ENCODE measurements at regions not wholly inside any gene's neighbourhood (a gene's known extent, or its start where the extent isn't known, plus 50 kb on each side); places are given as distances from the start of the nearest gene placed in this dataset.

DNA sequence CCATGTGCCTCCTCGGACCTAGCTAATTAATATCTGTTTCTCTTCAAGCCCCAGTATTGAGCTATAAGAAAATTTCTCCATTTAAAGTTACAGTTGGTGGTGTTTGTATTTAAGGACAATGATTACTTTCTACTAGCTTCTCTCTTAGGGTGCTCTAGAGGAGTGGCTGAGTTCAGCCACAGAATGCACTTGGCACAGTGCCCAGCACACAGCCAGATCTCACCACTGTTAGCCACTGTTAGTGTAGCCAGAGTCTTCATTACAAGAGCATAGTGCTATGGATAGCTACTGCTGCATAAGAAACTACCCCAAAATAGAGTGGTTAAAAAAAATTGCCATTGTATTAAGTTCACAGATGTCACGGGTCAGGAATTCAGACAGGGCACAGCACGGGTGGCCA is 421.3 kb downstream of the BCOR start:
- Histone ChIP-seq H3K36me3 (ENCODE audit: control insufficient read depth, low read length) (no peaks in the 10 kb centered on the region), H3K9me2 (replicated peaks; ENCODE audit: control insufficient read depth, low read length) (no peaks in the 10 kb centered on the region), H3F3A (ENCODE audit: control insufficient read depth, insufficient read depth) (no peaks in the 10 kb centered on the region), H3K79me2 (ENCODE audit: control insufficient read depth, low read length) (no peaks in the 10 kb centered on the region), H3K27me3 (ENCODE audit: control insufficient read depth, low read length) (no peaks in the 10 kb centered on the region), H3K4me1 (ENCODE audit: control insufficient read depth, low read length) (no peaks in the 10 kb centered on the region), H3K27ac (ENCODE audit: low read depth, low read length) (no peak overlapping the region), H4K20me1 (ENCODE audit: control insufficient read depth, insufficient read depth, low read depth, low read length) (no peaks in the 10 kb centered on the region), H3K4me3 (ENCODE audit: low read length) (no peak overlapping the region), H3K4me2 (ENCODE audit: low read length) (no peak overlapping the region), H3K9me3 (ENCODE audit: control insufficient read depth, insufficient read depth, low read length) (no peaks in the 10 kb centered on the region)
- TF ChIP-seq EZH2phosphoT487 (IDR thresholded peaks at IDR 0.05; ENCODE audit: borderline replicate concordance, low read length) = no peak
- TF ChIP-seq, protein P1, sequence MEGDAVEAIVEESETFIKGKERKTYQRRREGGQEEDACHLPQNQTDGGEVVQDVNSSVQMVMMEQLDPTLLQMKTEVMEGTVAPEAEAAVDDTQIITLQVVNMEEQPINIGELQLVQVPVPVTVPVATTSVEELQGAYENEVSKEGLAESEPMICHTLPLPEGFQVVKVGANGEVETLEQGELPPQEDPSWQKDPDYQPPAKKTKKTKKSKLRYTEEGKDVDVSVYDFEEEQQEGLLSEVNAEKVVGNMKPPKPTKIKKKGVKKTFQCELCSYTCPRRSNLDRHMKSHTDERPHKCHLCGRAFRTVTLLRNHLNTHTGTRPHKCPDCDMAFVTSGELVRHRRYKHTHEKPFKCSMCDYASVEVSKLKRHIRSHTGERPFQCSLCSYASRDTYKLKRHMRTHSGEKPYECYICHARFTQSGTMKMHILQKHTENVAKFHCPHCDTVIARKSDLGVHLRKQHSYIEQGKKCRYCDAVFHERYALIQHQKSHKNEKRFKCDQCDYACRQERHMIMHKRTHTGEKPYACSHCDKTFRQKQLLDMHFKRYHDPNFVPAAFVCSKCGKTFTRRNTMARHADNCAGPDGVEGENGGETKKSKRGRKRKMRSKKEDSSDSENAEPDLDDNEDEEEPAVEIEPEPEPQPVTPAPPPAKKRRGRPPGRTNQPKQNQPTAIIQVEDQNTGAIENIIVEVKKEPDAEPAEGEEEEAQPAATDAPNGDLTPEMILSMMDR (IDR thresholded peaks at IDR 0.05; ENCODE audit: low read depth, low read length, poor library complexity, severe bottlenecking) = no peak

DNA sequence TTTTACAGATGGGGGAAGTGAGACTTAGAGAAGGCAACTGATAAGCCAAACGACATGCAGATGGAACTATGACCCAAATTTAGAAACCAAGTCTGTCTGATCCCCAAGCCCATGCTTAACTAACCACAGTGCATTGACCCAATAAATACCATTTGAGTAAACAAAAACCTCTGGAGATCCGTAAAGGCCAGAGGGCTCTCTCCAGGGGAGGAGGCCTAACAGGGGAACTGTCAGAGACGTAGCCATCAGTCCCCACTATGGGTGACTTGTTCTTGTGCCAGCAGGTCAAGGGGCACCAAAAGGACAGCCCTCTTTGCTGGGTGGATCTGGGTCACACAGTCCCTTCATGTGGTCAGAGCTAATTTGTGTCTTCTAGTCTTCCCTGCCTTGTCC is 420.2 kb downstream of the BCOR start:
- Histone ChIP-seq H3K4me3 (ENCODE audit: low read length) (no peak overlapping the region), H3K9me2 (replicated peaks; ENCODE audit: control insufficient read depth, low read length) (no peaks in the 10 kb centered on the region), H3K27ac (ENCODE audit: low read depth, low read length) (no peak overlapping the region), H3K36me3 (ENCODE audit: control insufficient read depth, low read length) (no peaks in the 10 kb centered on the region), H3K9me3 (ENCODE audit: control insufficient read depth, insufficient read depth, low read length) (no peaks in the 10 kb centered on the region), H3K4me2 (ENCODE audit: low read length) (no peak overlapping the region), H3F3A (ENCODE audit: control insufficient read depth, insufficient read depth) (no peaks in the 10 kb centered on the region), H3K4me1 (ENCODE audit: control insufficient read depth, low read length) (no peaks in the 10 kb centered on the region), H3K79me2 (ENCODE audit: control insufficient read depth, low read length) (no peaks in the 10 kb centered on the region), H3K27me3 (ENCODE audit: control insufficient read depth, low read length) (no peaks in the 10 kb centered on the region), H4K20me1 (ENCODE audit: control insufficient read depth, insufficient read depth, low read depth, low read length) (no peaks in the 10 kb centered on the region)
- no peak for TF ChIP-seq EZH2phosphoT487 (IDR thresholded peaks at IDR 0.05; ENCODE audit: borderline replicate concordance, low read length)
- TF ChIP-seq, protein P1 (IDR thresholded peaks at IDR 0.05; ENCODE audit: low read depth, low read length, poor library complexity, severe bottlenecking) = no peak

DNA sequence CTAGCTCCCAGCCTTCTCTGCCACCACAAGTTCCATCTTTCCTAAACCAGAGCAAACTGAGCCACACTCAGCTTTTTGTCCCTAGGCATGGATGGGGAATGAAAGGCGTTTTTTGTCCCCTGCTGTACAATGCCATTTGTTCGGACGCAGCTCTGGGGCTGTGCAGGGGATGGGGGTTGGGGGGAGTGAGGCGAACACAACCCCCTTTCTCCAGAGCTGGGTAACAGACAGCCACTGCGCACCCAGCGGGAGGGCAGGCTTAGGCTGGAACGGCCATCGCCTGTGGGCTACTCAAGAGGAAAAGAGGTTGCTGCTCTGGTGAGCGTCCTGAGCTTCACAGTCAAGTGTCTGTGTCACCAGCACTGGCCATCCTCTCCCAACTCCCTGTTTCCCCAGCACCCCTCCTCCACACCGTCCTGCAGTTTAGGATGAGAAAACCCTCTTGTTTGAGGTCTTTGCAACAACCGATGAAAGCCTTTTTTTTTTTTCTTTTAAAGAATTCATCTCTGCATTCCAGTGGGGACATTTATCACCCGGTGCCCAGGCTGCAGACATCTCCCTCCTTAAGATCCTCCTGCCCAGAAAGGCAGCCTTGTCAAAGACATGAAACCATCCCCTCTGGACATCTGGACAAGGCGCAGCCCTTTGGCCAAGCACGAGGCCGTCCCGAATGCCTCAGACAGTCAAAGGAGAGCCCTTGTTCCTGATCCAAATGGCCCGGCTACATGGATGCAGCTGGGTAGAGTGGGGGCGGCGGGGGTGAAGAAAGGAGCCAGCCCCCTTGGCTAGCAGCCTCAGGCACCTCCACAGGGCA is 419.6 kb downstream of the BCOR start:
- no peaks in the 10 kb centered on the region for H3K9me2 ChIP-seq (replicated peaks; ENCODE audit: control insufficient read depth, low read length)
- no peaks in the 10 kb centered on the region for H3K4me1 ChIP-seq (ENCODE audit: control insufficient read depth, low read length)
- no peaks in the 10 kb centered on the region for H3K27me3 ChIP-seq (ENCODE audit: control insufficient read depth, low read length)
- no peaks in the 10 kb centered on the region for H3F3A ChIP-seq (ENCODE audit: control insufficient read depth, insufficient read depth)
- no peaks in the 10 kb centered on the region for H4K20me1 ChIP-seq (ENCODE audit: control insufficient read depth, insufficient read depth, low read depth, low read length)
- TF ChIP-seq, protein P1 (IDR thresholded peaks at IDR 0.05; ENCODE audit: low read depth, low read length, poor library complexity, severe bottlenecking) = no peak
- no peak for TF ChIP-seq EZH2phosphoT487 (IDR thresholded peaks at IDR 0.05; ENCODE audit: borderline replicate concordance, low read length)
- no peak overlapping the region for H3K4me2 ChIP-seq (ENCODE audit: low read length)
- H3K4me3 ChIP-seq (ENCODE audit: low read length) = no peak overlapping the region
- H3K9me3 ChIP-seq (ENCODE audit: control insufficient read depth, insufficient read depth, low read length) = no peaks in the 10 kb centered on the region
- no peaks in the 10 kb centered on the region for H3K36me3 ChIP-seq (ENCODE audit: control insufficient read depth, low read length)
- no peak overlapping the region for H3K27ac ChIP-seq (ENCODE audit: low read depth, low read length)
- H3K79me2 ChIP-seq (ENCODE audit: control insufficient read depth, low read length) = no peaks in the 10 kb centered on the region

Measured in DOHH2 (cell line).